Endodermal cell (in vitro differentiated cells): ENCODE measurements at regions not wholly inside any gene's neighbourhood (a gene's known extent, or its start where the extent isn't known, plus 50 kb on each side); places are given as distances from the start of the nearest gene placed in this dataset.
A peak's percentile ranks its signal among the peaks of the same experiment; 100 is the strongest.

Experiments
- DNase-seq: peaks from one replicate; pipeline ENCODE4 v3.0.0-alpha.2; 2017
- H3K27ac ChIP-seq: 2 replicates; pipeline ENCODE4 v1.5.1; 2013; ENCODE audit warnings: mild to moderate bottlenecking, low read depth, low read length, moderate library complexity
- H3K27me3 ChIP-seq: 2 replicates; pipeline ENCODE4 v1.6.1; 2013; ENCODE audit warnings: mild to moderate bottlenecking, low read length, moderate library complexity; ENCODE audit not compliant: insufficient read depth, control insufficient read depth, poor library complexity, severe bottlenecking
- H3K36me3 ChIP-seq: 2 replicates; pipeline ENCODE4 v1.7.0; 2013; ENCODE audit warnings: mild to moderate bottlenecking, low read length, moderate library complexity; ENCODE audit not compliant: control insufficient read depth, insufficient read depth
- H3K4me1 ChIP-seq: one replicate; pipeline ENCODE4 v1.7.0; 2013; ENCODE audit warnings: low read length; ENCODE audit not compliant: control insufficient read depth, insufficient read depth
- H3K4me3 ChIP-seq: 2 replicates; pipeline ENCODE4 v1.5.1; 2013; ENCODE audit warnings: mild to moderate bottlenecking, low read length, moderate library complexity
- H3K9ac ChIP-seq: 2 replicates; pipeline ENCODE4 v1.6.1; 2013; ENCODE audit warnings: mild to moderate bottlenecking, low read length, moderate library complexity; ENCODE audit not compliant: poor library complexity, severe bottlenecking; ENCODE audit errors: extremely low read depth
- H3K9me3 ChIP-seq: 2 replicates; pipeline ENCODE4 v1.6.1; 2013; ENCODE audit warnings: mild to moderate bottlenecking, low read length, moderate library complexity; ENCODE audit not compliant: control insufficient read depth
- H3K27ac Mint-ChIP-seq: 2 replicates; pipeline ENCODE4 v1.8.0; 2020; ENCODE audit warnings: mixed read lengths
- H3K27me3 Mint-ChIP-seq: 2 replicates; pipeline ENCODE4 v1.8.0; 2021; ENCODE audit warnings: mild to moderate bottlenecking, mixed read lengths; ENCODE audit not compliant: insufficient read depth
- H3K36me3 Mint-ChIP-seq: 2 replicates; pipeline ENCODE4 v1.8.0; 2020; ENCODE audit warnings: low read depth, mixed read lengths
- H3K4me1 Mint-ChIP-seq: 2 replicates; pipeline ENCODE4 v1.8.0; 2020; ENCODE audit warnings: mixed read lengths
- H3K4me3 Mint-ChIP-seq: 2 replicates; pipeline ENCODE4 v1.8.0; 2020; ENCODE audit warnings: mild to moderate bottlenecking, moderate library complexity, mixed read lengths
- H3K9me3 Mint-ChIP-seq: 2 replicates; pipeline ENCODE4 v1.8.0; 2020; ENCODE audit warnings: mild to moderate bottlenecking, mixed read lengths
- CTCF ChIP-seq: fragments of 200-600 bp; sonication (generic); conservative IDR thresholded peaks from 2 replicates; pipeline ENCODE4 v1.5.0; 2021; ENCODE audit warnings: antibody characterized with exemption, mild to moderate bottlenecking
- WGBS, 2 experiments: methylation state at CpG; one replicate each; pipeline versions ENCODE4 v1.1.5 to v1.1.7; 2013; ENCODE audit warnings: missing lambda C conversion rate in 2 of 2, mixed read lengths in 1 of 2; ENCODE audit not compliant: insufficient coverage in 1 of 2, insufficient read length in 1 of 2; 5-methylcytosine and 5-hydroxymethylcytosine counted together

GRCh38 chr2:237222178-237222577 is 136.5 kb downstream of the COPS8 start:
- Histone ChIP-seq H3K36me3 (no peaks in the 10 kb centered on the region), H3K27ac (no peak overlapping the region), H3K9me3 (no peaks in the 10 kb centered on the region), H3K9ac (no peak overlapping the region), H3K4me3 (no peak overlapping the region), H3K27me3 (no peaks in the 10 kb centered on the region), H3K4me1 (no peaks in the 10 kb centered on the region)
- no peak for TF ChIP-seq CTCF
- Mint-ChIP-seq H3K4me1 (peaks cover 13% of the 10 kb centered on the region), H3K9me3 (peaks cover under 1% of the 10 kb centered on the region), H3K27me3 (no peaks in the 10 kb centered on the region), H3K36me3 (no peaks in the 10 kb centered on the region), H3K27ac (no peak overlapping the region), H3K4me3 (no peak overlapping the region)
- WGBS, 2 experiments: 86 to 90% methylated on average over 6 to 9 of the region's 9 CpGs
- no peak for DNase-seq

- Mint-ChIP-seq H3K36me3 (no peaks in the 10 kb centered on the region), H3K27ac (no peak overlapping the region), H3K4me3 (no peak overlapping the region), H3K9me3 (no peaks in the 10 kb centered on the region), H3K27me3 (no peaks in the 10 kb centered on the region), H3K4me1 (peaks cover 10% of the 10 kb centered on the region)
- no peak for TF ChIP-seq CTCF
- 87 to 95% methylated on average over 3 to 4 of the region's 4 CpGs for WGBS, 2 experiments
- Histone ChIP-seq H3K4me1 (no peaks in the 10 kb centered on the region), H3K27ac (no peak overlapping the region), H3K4me3 (no peak overlapping the region), H3K9ac (no peak overlapping the region), H3K36me3 (no peaks in the 10 kb centered on the region), H3K9me3 (no peaks in the 10 kb centered on the region), H3K27me3 (no peaks in the 10 kb centered on the region)
- no peak for DNase-seq
Observed at GRCh38 chr2:237222601-237223041, 136.9 kb downstream of the COPS8 start.

GRCh38 chr2:237223201-237223861 is 137.6 kb downstream of the COPS8 start:
- no peak overlapping the region for H3K4me3 Mint-ChIP-seq

More at GRCh38 chr2:237223201-237223861, 137.6 kb downstream of the COPS8 start:
- Histone ChIP-seq H3K9me3 (no peaks in the 10 kb centered on the region), H3K36me3 (no peaks in the 10 kb centered on the region), H3K4me3 (no peak overlapping the region), H3K9ac (no peak overlapping the region), H3K4me1 (no peaks in the 10 kb centered on the region), H3K27ac (no peak overlapping the region), H3K27me3 (no peaks in the 10 kb centered on the region)
- TF ChIP-seq CTCF: no peak
- H3K27ac Mint-ChIP-seq: no peak overlapping the region
- 81 to 96% methylated on average over 3 to 6 of the region's 6 CpGs for WGBS, 2 experiments
- peaks cover 3% of the 10 kb centered on the region for H3K4me1 Mint-ChIP-seq
- peak; percentile 48 for DNase-seq
- H3K27me3 Mint-ChIP-seq: no peaks in the 10 kb centered on the region
- H3K36me3 Mint-ChIP-seq: no peaks in the 10 kb centered on the region
- H3K9me3 Mint-ChIP-seq: no peaks in the 10 kb centered on the region
